ENCODE measurements at regions not wholly inside any gene's neighbourhood (a gene's known extent, or its start where the extent isn't known, plus 50 kb on each side); places are given as distances from the start of the nearest gene placed in this dataset.

DNA sequence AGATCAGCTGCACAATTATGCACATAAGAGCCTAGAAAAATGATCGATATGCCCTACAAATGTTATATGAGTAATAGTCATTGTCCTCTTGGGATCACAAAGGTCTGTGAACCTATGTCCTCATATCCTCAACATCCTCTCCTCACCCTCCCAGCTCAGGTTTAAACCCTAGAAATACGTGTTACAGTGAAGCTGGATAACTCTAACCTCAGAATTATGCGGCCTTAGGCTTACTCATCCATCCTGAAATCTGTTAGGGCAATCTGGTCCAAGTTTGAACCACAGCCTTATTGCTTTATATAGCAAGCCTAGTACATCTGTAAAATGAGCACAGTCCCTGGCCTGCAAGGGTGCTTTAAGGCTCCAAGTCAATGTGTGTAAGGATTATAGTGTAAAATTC lies 84.2 kb upstream of the FRMD4A start:
- Mint-ChIP-seq H3K27ac (no peak overlapping the region), H3K27me3 (peaks cover 54% of the 10 kb centered on the region), H3K4me1 (peaks cover 8% of the 10 kb centered on the region), H3K4me3 (no peak overlapping the region), H3K9me3 (ENCODE audit: insufficient read depth) (peaks cover 2% of the 10 kb centered on the region)
- Histone ChIP-seq H3K4me3 (ENCODE audit: control extremely low read depth in 1 of 5, extremely low read depth in 1 of 5, insufficient read depth in 1 of 5, low read depth in 2 of 5, low read length in 4 of 5) (no peak overlapping the region), H3K79me2 (ENCODE audit: control insufficient read depth, insufficient read depth, low read length) (no peaks in the 10 kb centered on the region), H2AFZ (ENCODE audit: insufficient read depth, low read depth, low read length, poor library complexity, severe bottlenecking) (no peak overlapping the region), H4K20me1 (ENCODE audit: control insufficient read depth, insufficient read depth, low read length, poor library complexity, severe bottlenecking) (no peaks in the 10 kb centered on the region), H3K27me3 (replicated peaks in 1 of 4; ENCODE audit: control extremely low read depth in 1 of 4, control insufficient read depth in 3 of 4, insufficient read depth in 4 of 4, low read length in 3 of 4) (peaks cover 0 to 20% (median 15%) of the 10 kb centered on the region in 4 experiments), H3K27ac (ENCODE audit: low read length in 2 of 2) (no peak overlapping the region), H3K9ac (ENCODE audit: low read length) (no peak overlapping the region), H3K9me3 (ENCODE audit: control extremely low read depth in 1 of 3, control insufficient read depth in 2 of 3, insufficient read depth in 1 of 3, low read length in 2 of 3) (peaks cover 0 to 2% (median 0%) of the 10 kb centered on the region in 3 donors), H3K4me2 (replicated peaks; ENCODE audit: low read depth, low read length, poor library complexity, severe bottlenecking) (no peak overlapping the region), H3K4me1 (ENCODE audit: control insufficient read depth in 2 of 2, insufficient read depth in 2 of 2, low read length in 2 of 2) (peaks cover 7% of the 10 kb centered on the region in 2 donors), H3K36me3 (replicated peaks in 1 of 2; ENCODE audit: control extremely low read depth in 1 of 2, control insufficient read depth in 1 of 2, extremely low read depth in 1 of 2, insufficient read depth in 2 of 2, low read length in 1 of 2) (no peaks in the 10 kb centered on the region)
- ATAC-seq (ENCODE audit: low read depth) (no peak), DNase-seq (no peak)
- POLR2A ChIA-PET, result no interaction called here
- WGBS (ENCODE audit: insufficient coverage), result 75% methylated on average over 2 of the region's 3 CpGs
- intact Hi-C loops (cut with micrococcal nuclease), result no loop called here
- TF ChIP-seq, protein P1, sequence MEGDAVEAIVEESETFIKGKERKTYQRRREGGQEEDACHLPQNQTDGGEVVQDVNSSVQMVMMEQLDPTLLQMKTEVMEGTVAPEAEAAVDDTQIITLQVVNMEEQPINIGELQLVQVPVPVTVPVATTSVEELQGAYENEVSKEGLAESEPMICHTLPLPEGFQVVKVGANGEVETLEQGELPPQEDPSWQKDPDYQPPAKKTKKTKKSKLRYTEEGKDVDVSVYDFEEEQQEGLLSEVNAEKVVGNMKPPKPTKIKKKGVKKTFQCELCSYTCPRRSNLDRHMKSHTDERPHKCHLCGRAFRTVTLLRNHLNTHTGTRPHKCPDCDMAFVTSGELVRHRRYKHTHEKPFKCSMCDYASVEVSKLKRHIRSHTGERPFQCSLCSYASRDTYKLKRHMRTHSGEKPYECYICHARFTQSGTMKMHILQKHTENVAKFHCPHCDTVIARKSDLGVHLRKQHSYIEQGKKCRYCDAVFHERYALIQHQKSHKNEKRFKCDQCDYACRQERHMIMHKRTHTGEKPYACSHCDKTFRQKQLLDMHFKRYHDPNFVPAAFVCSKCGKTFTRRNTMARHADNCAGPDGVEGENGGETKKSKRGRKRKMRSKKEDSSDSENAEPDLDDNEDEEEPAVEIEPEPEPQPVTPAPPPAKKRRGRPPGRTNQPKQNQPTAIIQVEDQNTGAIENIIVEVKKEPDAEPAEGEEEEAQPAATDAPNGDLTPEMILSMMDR (IDR thresholded peaks at IDR 0.05), result no peak
- TF ChIP-seq EZH2 (IDR thresholded peaks at IDR 0.05; ENCODE audit: borderline replicate concordance, insufficient read depth, low read depth, low read length, poor library complexity, severe bottlenecking), result no peak
- CTCF ChIA-PET, result no interaction called here

DNA sequence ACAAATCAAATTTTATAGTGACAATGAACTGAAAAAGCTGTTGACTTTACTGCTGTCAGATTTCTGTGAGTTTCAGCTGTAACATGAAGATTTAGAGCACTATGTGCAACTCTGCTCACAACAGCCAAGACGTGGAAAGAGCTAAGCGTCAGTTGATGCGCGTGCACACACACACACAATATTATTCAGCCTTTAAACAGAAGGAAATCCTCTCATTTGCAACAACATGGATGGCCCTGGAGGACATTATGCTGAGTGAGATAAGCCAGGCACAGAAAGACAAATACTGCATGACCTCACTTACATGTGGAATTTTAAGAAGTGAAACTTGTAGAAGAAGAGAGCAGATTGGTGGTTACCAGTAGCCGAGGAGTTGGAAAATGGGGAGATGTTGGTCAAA lies 82.8 kb upstream of the FRMD4A start:
- peaks cover 2% of the 10 kb centered on the region for H3K9me3 Mint-ChIP-seq (ENCODE audit: insufficient read depth)
- H3K9ac ChIP-seq (ENCODE audit: low read length), result no peak overlapping the region
- peaks cover 0 to 20% (median 15%) of the 10 kb centered on the region in 4 experiments for H3K27me3 ChIP-seq (replicated peaks in 1 of 4; ENCODE audit: control extremely low read depth in 1 of 4, control insufficient read depth in 3 of 4, insufficient read depth in 4 of 4, low read length in 3 of 4)
- intact Hi-C loops (cut with micrococcal nuclease), result no loop called here
- CTCF ChIA-PET, result interaction anchor here (0.8 kb wide), 1 partner anchor 21 kb away, joined by 3 read pairs; no protein-coding TSS in a partner anchor
- H3K4me3 ChIP-seq (ENCODE audit: control extremely low read depth in 1 of 5, extremely low read depth in 1 of 5, insufficient read depth in 1 of 5, low read depth in 2 of 5, low read length in 4 of 5), result no peak overlapping the region
- no peaks in the 10 kb centered on the region for H3K79me2 ChIP-seq (ENCODE audit: control insufficient read depth, insufficient read depth, low read length)
- H4K20me1 ChIP-seq (ENCODE audit: control insufficient read depth, insufficient read depth, low read length, poor library complexity, severe bottlenecking), result no peaks in the 10 kb centered on the region
- H3K4me1 ChIP-seq (ENCODE audit: control insufficient read depth in 2 of 2, insufficient read depth in 2 of 2, low read length in 2 of 2), result peaks cover 8 to 11% of the 10 kb centered on the region in 2 donors
- DNase-seq (no peak), ATAC-seq (ENCODE audit: low read depth) (no peak)
- no peak overlapping the region for H2AFZ ChIP-seq (ENCODE audit: insufficient read depth, low read depth, low read length, poor library complexity, severe bottlenecking)
- H3K4me2 ChIP-seq (replicated peaks; ENCODE audit: low read depth, low read length, poor library complexity, severe bottlenecking), result no peak overlapping the region
- H3K9me3 ChIP-seq (ENCODE audit: control extremely low read depth in 1 of 3, control insufficient read depth in 2 of 3, insufficient read depth in 1 of 3, low read length in 2 of 3), result peaks cover 0 to 3% (median 2%) of the 10 kb centered on the region in 3 donors
- no peak overlapping the region for H3K27ac Mint-ChIP-seq
- H3K27ac ChIP-seq (ENCODE audit: low read length in 2 of 2), result no peak overlapping the region
- TF ChIP-seq, protein P1 (IDR thresholded peaks at IDR 0.05), result no peak
- no peak for TF ChIP-seq EZH2 (IDR thresholded peaks at IDR 0.05; ENCODE audit: borderline replicate concordance, insufficient read depth, low read depth, low read length, poor library complexity, severe bottlenecking)
- H3K4me1 Mint-ChIP-seq, result peaks cover 17% of the 10 kb centered on the region
- POLR2A ChIA-PET, result no interaction called here
- H3K27me3 Mint-ChIP-seq, result peaks cover 49% of the 10 kb centered on the region
- 79% methylated on average over 5 of the region's 5 CpGs for WGBS (ENCODE audit: insufficient coverage)
- H3K36me3 ChIP-seq (replicated peaks in 1 of 2; ENCODE audit: control extremely low read depth in 1 of 2, control insufficient read depth in 1 of 2, extremely low read depth in 1 of 2, insufficient read depth in 2 of 2, low read length in 1 of 2), result no peaks in the 10 kb centered on the region
- no peak overlapping the region for H3K4me3 Mint-ChIP-seq

Data from B cell (primary cell).